ENCODE measurements at regions not wholly inside any gene's neighbourhood (a gene's known extent, or its start where the extent isn't known, plus 50 kb on each side); places are given as distances from the start of the nearest gene placed in this dataset.

DNA sequence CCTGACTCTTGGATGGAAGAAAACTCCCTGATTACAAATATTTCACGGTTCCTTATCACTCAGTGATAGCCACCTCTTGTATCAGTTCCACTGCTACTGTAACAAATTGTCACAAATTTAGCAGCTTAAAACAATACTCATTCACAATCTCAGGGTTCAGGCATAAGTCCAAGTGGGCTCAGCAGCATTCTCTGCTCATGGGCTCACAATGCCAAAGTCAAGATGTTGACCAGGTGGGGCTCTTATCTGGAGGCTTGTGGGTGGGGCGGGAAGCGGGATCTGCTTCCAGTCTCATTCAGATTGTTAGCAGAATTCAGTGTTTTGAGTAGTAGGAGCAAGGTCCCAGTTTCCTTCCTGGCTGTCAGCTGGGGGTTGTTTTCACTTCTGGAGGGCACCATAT, 137.3 kb upstream of the FAM78B start:
- TF ChIP-seq CTCF (IDR thresholded peaks at IDR 0.05; ENCODE audit: low read depth, low read length, poor library complexity, severe bottlenecking): no peak
- TF ChIP-seq EZH2phosphoT487 (IDR thresholded peaks at IDR 0.05; ENCODE audit: borderline replicate concordance, low read length): no peak
